CD4-positive, alpha-beta T cell treated with Interleukin-15 for 4 hours (primary cell): ENCODE measurements at regions not wholly inside any gene's neighbourhood (a gene's known extent, or its start where the extent isn't known, plus 50 kb on each side); places are given as distances from the start of the nearest gene placed in this dataset.

Experiments
- DNase-seq: peaks from one replicate; pipeline ENCODE4 v3.0.0-alpha.2; 2020; ENCODE audit warnings: low spot score

- no peak for DNase-seq
Observed at GRCh38 chr17:73815474-73815873, 171.2 kb upstream of the SDK2 start.

- DNase-seq = no peak
Observed at GRCh38 chr17:73819440-73820395, 175.5 kb upstream of the SDK2 start.

- no peak for DNase-seq
Observed at GRCh38 chr17:73820686-73821448, 176.6 kb upstream of the SDK2 start.

- DNase-seq = no peak
Observed at GRCh38 chr17:73821665-73822064, 177.4 kb upstream of the SDK2 start.

- DNase-seq = no peak
Observed at GRCh38 chr17:73822371-73822770, 178.1 kb upstream of the SDK2 start.

GRCh38 chr17:73823684-73824083 lies 179.4 kb upstream of the SDK2 start:
- DNase-seq = no peak

- no peak for DNase-seq
Observed at GRCh38 chr17:73824321-73824720, 180.1 kb upstream of the SDK2 start.

GRCh38 chr17:73826181-73826871 lies 182.1 kb upstream of the SDK2 start:
- no peak for DNase-seq

GRCh38 chr17:73826872-73827228 lies 182.6 kb upstream of the SDK2 start:
- no peak for DNase-seq

GRCh38 chr17:73827627-73828291 lies 183.5 kb upstream of the SDK2 start:
- peak; percentile 24 for DNase-seq

GRCh38 chr17:73829676-73830280 lies 185.5 kb upstream of the SDK2 start:
- DNase-seq = no peak

- no peak for DNase-seq
Observed at GRCh38 chr17:73831699-73832098, 187.5 kb upstream of the SDK2 start.

- no peak for DNase-seq
Observed at GRCh38 chr17:73833775-73834488, 189.7 kb upstream of the SDK2 start.

GRCh38 chr17:73834684-73835343 lies 190.6 kb upstream of the SDK2 start:
- DNase-seq = no peak

- no peak for DNase-seq
Observed at GRCh38 chr17:73835605-73836004, 191.4 kb upstream of the SDK2 start.

- no peak for DNase-seq
Observed at GRCh38 chr17:73838815-73839214, 194.6 kb upstream of the SDK2 start.

- DNase-seq = no peak
Observed at GRCh38 chr17:73840829-73841228, 196.6 kb upstream of the SDK2 start.

GRCh38 chr17:73841431-73842060 lies 197.3 kb upstream of the SDK2 start:
- DNase-seq = no peak

GRCh38 chr17:73847952-73848351 lies 203.7 kb upstream of the SDK2 start:
- DNase-seq = no peak

- DNase-seq = no peak
Observed at GRCh38 chr17:73850426-73850825, 206.2 kb upstream of the SDK2 start.
